SH-SY5Y (cell line): ENCODE measurements at regions not wholly inside any gene's neighbourhood (a gene's known extent, or its start where the extent isn't known, plus 50 kb on each side); places are given as distances from the start of the nearest gene placed in this dataset.

ENCODE experiments used
- GATA2 ChIP-seq: IDR thresholded peaks from 2 replicates; pipeline ENCODE4 v1.6.1; 2011; ENCODE audit warnings: mild to moderate bottlenecking, low read depth, low read length
- GATA3 ChIP-seq: IDR thresholded peaks from 2 replicates; pipeline ENCODE4 v1.6.1; 2011; ENCODE audit warnings: low read depth, mild to moderate bottlenecking, low read length, moderate library complexity

GRCh38 chr21:20083925-20084324 is 914.3 kb upstream of the NCAM2 start:
- TF ChIP-seq GATA3: no peak
- TF ChIP-seq GATA2: no peak

- TF ChIP-seq GATA2 (no peak), GATA3 (no peak)
Measured at GRCh38 chr21:20086508-20086907, 911.7 kb upstream of the NCAM2 start.

- no peak for TF ChIP-seq GATA3
- TF ChIP-seq GATA2: no peak
Measured at GRCh38 chr21:20106368-20106767, 891.8 kb upstream of the NCAM2 start.

GRCh38 chr21:20108016-20108415 is 890.2 kb upstream of the NCAM2 start:
- TF ChIP-seq GATA3: no peak
- no peak for TF ChIP-seq GATA2

- TF ChIP-seq GATA2 (no peak), GATA3 (no peak)
Measured at GRCh38 chr21:20108976-20109540, 889.2 kb upstream of the NCAM2 start.

- TF ChIP-seq GATA3 (no peak), GATA2 (no peak)
Measured at GRCh38 chr21:20110368-20110767, 887.8 kb upstream of the NCAM2 start.

GRCh38 chr21:20151741-20152140 is 846.5 kb upstream of the NCAM2 start:
- TF ChIP-seq GATA3 (no peak), GATA2 (no peak)

GRCh38 chr21:20163167-20163566 is 835.0 kb upstream of the NCAM2 start:
- TF ChIP-seq GATA3: no peak
- TF ChIP-seq GATA2: no peak

- no peak for TF ChIP-seq GATA2
- TF ChIP-seq GATA3: no peak
Measured at GRCh38 chr21:20167059-20167458, 831.1 kb upstream of the NCAM2 start.

GRCh38 chr21:20169812-20170576 is 828.2 kb upstream of the NCAM2 start:
- TF ChIP-seq GATA3 (no peak), GATA2 (no peak)

GRCh38 chr21:20186186-20186585 is 812.0 kb upstream of the NCAM2 start:
- no peak for TF ChIP-seq GATA3
- TF ChIP-seq GATA2: no peak

- TF ChIP-seq GATA2 (no peak), GATA3 (no peak)
Measured at GRCh38 chr21:20187028-20187427, 811.2 kb upstream of the NCAM2 start.

GRCh38 chr21:20207335-20207734 is 790.9 kb upstream of the NCAM2 start:
- TF ChIP-seq GATA3: no peak
- TF ChIP-seq GATA2: no peak

- TF ChIP-seq GATA2 (no peak), GATA3 (no peak)
Measured at GRCh38 chr21:20215959-20216358, 782.2 kb upstream of the NCAM2 start.

- TF ChIP-seq GATA2: no peak
- no peak for TF ChIP-seq GATA3
Measured at GRCh38 chr21:20220586-20220985, 777.6 kb upstream of the NCAM2 start.
